HG02571 (cell line): ENCODE measurements at regions not wholly inside any gene's neighbourhood (a gene's known extent, or its start where the extent isn't known, plus 50 kb on each side); places are given as distances from the start of the nearest gene placed in this dataset.
"Not testable (repeated sequence)": the region's sequence is repeated elsewhere in the genome, so short reads cannot be mapped to it uniquely, and the experiment has no call there.

Experiments
- ATAC-seq: cut with Tn5 transposase; IDR thresholded peaks from one replicate; pipeline ENCODE4 v1.9.1; 2021; ENCODE audit warnings: mild to moderate bottlenecking, moderate library complexity; ENCODE audit not compliant: unreplicated experiment

DNA sequence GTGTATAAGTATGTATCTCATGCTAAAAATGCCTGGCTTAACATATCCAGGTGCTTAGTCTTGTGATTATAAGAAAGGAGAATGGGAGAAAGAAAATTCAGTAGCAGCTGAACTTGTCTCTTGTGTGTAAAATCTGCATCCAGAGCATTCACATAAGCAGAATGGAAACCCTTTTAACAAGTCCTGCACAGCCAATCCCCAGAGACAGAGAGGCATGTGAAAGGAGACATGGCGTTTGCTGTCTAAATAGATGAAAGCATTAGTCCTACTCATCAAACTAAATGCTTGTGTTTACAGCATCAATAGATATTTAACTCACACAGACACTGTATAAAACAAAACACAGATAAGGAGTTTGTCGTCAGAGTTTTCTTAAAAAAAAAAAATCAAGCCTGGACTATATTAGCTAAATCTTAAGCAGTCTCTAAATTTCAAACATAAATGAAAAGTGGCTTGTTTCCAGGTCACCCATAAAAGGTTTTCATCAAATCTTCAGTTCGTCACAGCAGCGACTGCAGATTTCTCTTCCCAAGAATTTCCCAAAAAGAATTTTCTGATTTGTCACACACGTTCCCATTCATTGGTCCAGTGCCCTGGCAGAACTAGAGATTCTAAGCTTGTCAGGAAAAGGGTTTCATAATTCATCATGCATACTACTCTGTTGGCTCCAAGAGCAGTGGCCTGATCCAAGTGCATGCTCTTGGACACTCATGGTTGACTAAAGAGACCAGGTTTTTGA, 249.2 kb downstream of the BTG1 start:
- no peak for ATAC-seq

DNA sequence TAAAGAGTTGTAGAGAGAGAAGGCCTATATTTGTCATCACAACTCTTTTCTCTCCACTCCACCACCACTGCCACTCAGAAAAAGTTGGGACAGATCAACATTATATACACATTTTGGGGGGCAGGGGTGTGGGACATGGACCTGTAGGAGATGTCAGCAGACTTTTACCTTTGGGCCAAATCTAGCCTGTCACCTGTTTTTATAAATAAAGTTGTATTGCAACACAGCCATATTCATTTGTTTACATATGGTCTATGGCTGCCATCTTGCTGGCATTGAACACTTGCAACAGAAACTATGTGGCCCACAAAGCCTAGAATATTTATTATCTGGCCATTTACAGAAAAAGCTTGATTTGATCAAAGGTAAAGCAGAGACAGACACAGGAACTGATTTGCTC, 250.7 kb downstream of the BTG1 start:
- ATAC-seq = no peak

DNA sequence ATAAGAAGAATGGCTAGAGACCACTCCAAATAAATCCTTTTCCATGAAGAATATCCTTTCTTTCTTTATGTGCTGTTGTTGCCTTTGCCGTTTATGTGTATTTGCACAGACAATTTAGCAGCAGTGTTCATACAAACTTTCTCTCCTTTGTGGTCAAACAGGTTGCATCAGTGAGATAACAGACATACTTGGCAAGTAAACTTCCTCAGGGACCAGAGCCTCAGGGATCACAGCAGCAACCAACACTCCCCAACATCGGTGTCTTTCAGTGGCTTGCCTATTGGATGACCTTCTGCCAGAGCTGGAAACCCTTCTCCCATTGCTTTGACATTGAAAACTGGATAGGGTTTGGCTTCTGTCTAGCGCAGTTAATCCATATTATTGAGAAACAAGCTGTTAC, 252.2 kb downstream of the BTG1 start:
- ATAC-seq = no peak

DNA sequence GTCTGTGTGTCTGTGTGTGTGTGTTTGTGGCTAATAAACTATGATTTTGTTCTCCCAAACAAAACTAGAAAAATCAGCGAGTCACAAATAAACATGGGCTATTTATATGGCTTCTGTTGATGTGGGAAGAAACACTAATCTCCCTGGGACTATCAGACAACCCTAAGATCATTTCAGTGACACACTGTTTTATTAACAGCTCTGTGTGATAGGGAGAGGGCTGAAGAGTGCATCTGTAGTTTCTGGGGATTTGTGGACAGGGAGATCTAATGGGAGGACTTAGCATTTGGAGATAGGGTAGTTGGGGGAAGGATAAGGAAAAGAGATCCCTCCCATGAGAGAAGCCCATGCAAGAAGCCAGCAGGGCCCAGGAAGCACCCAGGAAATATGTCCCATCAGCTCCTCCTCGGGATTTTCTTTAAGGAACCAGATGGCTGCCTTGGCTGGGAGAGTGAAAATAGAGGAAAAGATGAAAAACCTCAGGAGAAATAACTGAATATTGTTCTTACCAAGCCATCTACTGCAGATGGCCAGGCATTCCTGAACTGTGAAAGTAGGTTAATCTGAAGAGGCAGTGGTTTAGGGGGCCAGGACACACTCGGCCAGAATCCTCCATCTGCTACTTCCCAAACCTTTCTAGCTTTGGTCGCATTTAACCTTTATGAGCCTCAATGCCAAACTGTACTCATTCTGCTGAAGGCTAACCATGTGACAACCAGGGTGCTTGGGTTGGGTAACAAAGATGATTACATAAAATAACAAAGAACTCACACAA, 253.4 kb downstream of the BTG1 start:
- ATAC-seq = no peak

DNA sequence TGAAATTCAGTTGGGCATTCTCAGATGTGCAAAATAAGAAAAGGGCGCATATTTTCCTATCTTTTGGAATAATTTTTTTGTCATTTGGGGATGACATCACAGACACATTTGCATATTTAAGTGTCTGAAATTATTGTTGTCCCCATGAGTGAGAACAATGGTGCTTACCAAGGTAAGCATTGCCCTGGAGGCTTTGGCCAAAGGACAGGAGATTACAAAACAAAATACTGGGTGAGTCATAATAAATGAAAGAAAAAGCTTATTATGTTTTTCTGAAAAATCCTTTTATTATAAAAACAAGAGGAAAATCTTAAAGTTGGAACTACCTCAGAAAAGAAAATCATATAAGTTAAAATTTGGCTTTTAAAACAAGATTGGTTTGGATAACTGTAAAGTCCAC, 254.9 kb downstream of the BTG1 start:
- no peak for ATAC-seq

DNA sequence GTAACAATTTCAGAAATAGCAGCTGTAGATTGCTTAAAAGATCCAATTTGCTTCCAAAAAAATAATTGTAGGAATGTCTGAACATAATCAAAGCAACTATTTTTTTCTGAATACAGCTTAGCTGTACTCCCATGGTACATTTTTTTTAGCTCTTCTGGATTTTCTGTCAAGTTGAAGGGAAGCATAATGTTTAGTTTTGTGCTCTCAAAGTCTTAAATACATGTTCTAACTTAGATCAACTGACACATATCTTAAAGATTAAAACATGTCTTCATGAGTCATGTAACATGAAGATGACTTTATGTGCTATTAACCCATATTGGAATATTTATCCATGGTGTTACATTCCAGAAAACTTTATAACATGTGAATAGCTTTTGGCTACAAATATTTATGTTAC, 255.7 kb downstream of the BTG1 start:
- no peak for ATAC-seq

DNA sequence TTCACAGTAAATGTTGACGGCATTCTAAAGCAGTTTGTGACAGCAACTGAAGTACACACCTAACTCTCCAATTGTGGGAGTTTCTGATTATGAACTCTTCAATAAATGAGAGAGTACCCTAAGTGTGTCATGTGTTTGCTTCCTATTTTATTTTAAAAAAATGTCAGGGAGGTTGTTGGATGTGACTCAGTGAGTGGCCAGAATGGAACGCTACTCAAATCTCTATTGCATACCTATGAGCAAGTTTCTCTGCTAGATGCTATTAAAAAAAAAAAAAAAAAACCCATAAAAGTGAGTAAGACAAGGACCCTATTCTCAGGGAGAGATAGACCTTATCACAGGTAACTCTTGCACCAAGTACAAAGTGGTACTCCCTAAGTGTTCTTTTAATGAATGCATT, 256.6 kb downstream of the BTG1 start:
- no peak for ATAC-seq

DNA sequence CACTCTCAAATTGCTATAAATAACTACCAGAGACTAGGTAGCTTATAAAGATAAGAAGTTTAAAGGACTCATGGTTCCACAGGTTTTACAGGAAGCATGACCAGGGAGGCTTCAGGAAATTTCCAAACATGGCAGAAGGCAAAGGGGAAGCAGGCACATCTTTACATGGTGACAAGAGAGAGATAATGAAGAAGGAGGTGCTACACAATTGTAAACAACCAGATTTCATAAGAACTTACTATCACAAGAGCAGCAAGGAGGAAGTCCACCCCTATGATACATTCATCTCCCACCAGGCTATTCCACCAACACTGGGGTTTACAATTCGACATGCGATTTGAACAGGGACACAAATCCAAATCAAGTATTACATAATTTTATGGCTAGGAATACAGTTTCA, 257.7 kb downstream of the BTG1 start:
- no peak for ATAC-seq

DNA sequence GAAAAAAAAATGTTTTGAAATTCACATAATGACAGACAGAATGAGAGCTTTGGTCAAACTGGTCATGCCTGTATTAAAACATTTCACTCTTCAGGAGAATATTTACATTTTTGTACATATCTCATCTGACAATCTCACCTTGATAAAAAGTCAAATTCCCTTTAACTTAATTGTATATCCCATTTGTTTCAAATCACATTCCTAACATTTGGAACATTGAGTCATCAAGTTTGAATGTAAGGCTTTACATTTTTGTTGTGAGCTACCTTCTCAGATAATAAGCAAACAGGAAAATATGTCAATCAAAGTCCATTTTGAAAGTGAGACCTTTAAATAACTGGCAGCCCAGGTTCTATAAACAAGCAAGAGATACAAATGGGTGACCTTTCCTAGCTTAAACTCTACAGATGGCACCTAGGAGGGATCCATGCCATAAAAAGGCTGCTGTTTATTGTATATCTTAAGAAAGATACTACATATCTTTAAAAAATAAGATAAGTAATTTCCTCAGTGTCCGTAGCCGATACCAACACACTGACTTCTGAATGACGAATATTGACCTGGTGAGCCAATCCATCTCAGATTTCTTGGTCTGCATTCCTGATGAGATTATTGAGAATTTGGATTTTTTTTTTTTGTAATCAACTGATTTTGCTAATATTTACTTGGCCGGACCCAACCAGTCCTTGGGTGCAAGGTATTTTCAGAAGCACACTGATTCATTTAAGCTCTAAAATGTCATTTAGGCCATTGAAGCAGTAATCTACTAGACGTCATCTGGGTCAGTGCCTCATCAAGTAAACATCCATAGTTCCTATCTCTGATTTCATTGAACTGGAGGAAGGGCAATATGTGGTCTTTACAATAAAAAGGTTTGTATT, 259.6 kb downstream of the BTG1 start:
- ATAC-seq = no peak

DNA sequence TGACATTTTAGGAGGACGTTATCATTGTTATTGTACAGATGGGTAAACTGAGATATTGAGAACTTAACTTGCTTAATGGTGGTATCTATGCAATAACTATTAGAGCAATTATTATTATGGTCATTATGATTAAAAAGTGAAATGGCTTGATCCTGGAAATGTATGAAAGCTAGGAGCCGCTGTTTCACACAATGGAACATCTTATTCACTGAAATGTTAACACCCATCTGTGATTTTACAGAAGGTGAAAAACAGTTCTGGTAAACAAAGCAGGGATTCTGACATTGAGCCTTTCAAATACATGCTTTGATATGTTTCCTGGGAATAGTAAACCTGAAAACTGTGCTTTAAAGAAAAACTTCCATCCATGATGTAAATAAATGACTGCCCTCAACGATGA, 261.4 kb downstream of the BTG1 start:
- ATAC-seq = no peak

DNA sequence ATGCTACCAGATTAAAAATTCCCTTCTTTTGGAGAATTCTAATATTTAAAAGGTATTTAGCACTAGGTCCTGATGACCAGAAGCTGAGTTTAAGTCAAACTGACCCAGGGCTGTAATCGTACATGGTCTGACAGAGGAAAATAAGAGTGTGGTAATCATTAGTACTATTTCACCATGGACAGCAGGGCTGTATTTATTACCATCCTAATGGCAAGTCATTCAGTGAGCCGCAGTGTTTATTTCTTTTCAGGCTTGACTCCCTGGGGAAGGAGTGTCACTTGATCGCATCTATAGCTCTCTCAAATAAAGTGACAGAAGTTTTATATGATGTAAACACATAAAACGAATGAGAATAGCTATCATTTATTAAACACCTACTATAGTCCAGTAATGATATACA, 261.8 kb downstream of the BTG1 start:
- no peak for ATAC-seq

DNA sequence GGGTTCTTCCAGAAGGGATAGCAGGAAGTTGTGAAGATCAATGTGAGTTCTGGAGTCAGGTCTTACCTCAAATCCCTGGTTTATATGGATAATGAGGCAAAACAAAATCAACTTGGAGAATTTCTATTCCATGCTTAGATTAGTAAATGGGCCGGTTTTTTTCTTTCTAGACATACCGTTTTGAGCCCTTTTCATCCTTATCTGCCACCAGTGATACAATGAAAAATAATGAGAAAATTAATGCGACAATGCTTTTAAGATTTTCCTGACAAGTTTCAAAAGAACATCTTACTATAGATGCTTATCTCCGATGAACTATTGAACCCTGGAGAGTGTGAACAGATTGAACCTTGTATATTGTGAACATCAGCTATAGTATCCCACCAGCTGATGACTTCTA, 262.7 kb downstream of the BTG1 start:
- no peak for ATAC-seq

DNA sequence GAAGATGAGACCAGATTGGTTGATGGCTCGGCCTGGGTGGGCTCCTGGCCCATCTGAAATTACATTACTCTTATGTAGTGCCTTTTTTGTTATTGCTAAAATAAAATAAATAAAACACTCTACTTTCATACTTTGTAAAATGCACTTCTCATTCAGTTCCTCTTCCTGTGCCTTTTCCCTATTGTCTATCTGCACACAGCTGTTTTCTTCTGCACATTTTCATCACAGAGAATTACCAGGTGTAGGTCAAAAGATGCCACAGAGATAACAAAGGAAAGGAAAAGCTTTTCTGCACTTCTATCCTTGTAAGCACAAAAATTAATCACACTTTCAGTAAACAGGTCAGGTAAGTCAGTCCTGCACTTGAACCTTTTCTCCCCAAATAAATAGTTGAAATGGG, 265.1 kb downstream of the BTG1 start:
- no peak for ATAC-seq

DNA sequence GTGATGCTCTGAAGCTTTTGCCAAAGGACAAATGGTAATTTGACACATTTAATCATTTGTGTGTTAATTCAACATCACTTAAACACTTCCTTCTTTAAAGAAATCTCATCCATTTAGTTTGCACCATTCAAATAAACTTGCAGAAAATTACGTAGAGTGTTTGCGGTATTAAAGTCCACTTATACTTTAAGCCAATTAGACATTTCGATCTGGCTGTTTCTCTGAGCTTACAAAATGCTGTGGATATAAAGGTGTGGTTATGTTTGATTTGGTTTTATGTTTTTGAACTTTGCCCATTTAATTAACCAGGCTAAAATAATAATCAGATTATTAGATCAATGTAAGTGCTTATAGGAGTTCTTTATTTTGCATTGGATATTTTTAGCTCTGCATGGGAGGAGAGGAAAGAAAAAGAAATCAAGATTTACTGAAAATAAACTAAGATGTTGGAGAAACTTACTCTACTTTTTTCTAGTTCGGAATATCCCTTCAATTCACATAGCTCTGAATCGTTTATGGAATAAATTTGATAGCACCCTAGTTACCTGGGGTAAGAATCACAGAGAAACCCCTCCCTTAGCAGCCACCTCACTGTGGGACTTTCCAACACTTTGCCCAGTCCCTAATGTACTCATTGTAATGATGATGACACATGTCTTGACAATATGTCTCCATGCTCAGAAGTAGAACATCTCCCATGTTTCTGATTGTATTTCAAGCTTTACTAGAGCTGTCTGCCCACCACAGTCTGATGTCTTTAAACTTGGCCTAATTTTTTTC, 268.0 kb downstream of the BTG1 start:
- ATAC-seq = no peak

DNA sequence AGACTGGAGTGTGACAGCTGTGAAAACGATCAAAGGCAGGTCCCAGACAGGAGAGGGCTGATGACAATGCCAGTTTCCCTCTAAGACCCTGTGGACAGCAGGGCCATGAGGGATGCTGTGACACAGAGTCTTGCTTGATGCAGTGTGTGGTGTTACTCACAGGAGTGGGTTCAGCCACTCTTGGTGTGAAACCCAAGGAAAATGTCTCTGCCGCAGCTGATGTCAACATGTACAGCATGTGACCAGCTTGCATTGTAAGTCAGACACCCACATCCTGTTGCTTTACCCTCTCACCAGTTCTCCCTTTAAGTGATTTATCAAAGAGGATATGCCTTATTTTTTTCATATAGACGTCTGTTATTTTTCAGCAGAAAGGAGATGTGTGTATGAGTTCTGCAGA, 268.6 kb downstream of the BTG1 start:
- ATAC-seq = no peak

DNA sequence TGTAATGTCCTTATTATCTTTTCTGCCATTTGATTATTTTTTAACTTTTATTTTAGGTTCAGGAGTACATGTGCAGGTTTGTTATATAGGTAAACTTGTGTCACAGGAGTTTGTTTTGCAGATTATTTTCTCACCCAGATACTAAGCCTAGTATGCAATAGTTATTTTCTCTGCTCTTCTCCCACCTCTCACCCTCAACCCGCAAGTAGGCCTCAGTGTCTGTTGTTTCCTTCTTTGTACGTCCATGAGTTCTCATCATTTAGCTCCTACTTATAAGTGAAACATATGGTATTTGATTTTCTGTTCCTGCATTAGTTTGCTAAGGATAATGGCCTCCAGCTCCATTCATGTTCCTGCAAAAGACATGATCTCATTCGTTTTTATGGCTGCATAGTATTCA, 270.0 kb downstream of the BTG1 start:
- ATAC-seq = not testable (repeated sequence)

DNA sequence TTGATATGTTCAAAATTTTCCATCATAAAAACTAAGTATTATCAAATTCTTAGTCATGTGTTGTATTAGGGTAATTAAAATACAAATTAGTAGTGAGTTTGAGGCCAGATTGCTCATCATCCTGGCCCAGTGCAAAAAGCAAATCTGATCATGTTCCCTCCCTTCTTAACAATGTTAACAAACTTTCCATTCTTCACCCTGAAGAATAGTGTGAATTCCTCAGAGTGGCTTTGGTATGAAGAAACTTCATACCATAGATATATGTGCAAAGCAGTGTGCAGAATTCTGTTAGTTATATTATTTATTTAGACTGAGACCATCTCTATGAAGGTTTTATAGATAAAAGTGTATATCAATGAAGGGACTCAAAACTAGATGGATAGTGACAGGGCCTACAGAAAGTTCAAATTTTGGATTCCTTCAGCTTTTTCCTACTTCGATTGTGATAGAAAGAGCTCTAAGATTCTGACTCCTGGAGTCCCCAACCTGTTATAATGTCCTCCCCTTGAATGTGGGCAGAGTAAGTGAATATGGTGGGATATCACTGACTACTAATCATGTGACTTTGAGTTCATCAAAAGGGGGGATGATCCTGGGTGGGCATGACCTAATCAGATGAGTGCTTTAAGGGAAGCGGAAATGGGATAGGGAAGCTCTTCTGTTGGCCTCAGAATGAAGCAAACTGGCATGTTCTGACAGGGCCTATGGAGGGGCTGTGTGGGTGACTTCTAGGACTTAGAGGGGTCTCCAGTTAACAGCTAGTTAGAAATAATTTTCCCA, 271.4 kb downstream of the BTG1 start:
- no peak for ATAC-seq

DNA sequence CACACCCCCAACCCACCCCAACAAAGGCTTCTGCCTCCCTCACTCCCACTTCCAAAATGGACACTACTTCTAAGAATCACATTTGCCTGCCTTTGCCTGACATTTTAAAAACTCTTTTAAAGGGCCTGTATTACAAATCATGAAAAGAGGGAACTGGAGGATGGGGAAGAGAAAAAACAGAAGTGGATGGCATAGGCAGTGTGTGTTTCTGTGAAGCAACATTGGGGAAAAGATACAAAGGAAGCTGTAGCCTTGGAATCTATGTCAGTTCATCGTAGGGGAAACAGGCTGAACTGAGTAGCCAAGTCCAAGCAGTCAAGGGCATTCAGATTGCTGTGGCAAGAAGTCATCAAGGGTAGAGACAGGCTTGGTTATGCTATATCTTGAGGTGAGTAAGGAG, 273.9 kb downstream of the BTG1 start:
- no peak for ATAC-seq

DNA sequence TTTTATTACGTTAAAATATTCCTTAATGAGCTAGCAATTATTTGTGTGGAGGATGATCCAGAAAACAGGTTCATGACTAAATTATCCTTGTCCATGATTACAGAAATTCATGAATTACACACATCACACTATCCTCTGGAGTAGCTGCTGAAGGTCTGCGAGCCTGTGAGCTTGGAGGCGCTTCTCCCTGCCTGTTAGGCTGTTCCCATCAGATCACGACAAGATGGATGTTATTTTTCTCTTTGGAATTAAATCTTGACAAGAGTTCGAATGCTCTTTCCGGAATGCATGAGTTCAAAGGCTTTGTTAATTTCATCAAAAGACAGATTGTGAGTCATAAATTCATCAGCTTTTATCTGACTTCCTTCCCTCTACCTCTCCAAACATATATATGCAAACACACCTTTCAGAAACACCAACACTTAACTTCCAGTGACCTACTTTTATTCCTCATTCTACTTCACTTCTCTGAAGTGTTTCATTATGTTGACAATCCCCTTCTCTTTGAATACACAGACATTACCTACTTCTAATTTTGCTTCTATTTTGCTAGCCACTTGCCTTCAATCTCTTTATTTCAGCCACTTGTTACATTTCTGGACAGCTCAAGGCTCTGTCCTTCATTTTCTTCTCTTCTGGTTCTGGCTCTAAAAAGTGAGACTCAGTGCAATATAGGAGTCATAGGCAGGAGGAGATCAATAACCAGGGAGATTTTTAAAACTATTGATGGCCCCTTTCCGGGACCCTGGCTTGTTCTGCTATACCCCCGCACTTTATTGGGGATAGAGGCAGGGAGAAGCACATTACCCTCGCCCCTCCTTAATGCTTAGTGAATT, 274.6 kb downstream of the BTG1 start:
- no peak for ATAC-seq
